ENCODE measurements at regions not wholly inside any gene's neighbourhood (a gene's known extent, or its start where the extent isn't known, plus 50 kb on each side); places are given as distances from the start of the nearest gene placed in this dataset.

GRCh38 chr10:10346390-10347150, 671.1 kb upstream of the CELF2 start:
- no peak for TF ChIP-seq CTCF (IDR thresholded peaks at IDR 0.05; ENCODE audit: insufficient read depth, low read length)
- TF ChIP-seq, protein P1, sequence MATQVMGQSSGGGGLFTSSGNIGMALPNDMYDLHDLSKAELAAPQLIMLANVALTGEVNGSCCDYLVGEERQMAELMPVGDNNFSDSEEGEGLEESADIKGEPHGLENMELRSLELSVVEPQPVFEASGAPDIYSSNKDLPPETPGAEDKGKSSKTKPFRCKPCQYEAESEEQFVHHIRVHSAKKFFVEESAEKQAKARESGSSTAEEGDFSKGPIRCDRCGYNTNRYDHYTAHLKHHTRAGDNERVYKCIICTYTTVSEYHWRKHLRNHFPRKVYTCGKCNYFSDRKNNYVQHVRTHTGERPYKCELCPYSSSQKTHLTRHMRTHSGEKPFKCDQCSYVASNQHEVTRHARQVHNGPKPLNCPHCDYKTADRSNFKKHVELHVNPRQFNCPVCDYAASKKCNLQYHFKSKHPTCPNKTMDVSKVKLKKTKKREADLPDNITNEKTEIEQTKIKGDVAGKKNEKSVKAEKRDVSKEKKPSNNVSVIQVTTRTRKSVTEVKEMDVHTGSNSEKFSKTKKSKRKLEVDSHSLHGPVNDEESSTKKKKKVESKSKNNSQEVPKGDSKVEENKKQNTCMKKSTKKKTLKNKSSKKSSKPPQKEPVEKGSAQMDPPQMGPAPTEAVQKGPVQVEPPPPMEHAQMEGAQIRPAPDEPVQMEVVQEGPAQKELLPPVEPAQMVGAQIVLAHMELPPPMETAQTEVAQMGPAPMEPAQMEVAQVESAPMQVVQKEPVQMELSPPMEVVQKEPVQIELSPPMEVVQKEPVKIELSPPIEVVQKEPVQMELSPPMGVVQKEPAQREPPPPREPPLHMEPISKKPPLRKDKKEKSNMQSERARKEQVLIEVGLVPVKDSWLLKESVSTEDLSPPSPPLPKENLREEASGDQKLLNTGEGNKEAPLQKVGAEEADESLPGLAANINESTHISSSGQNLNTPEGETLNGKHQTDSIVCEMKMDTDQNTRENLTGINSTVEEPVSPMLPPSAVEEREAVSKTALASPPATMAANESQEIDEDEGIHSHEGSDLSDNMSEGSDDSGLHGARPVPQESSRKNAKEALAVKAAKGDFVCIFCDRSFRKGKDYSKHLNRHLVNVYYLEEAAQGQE (IDR thresholded peaks at IDR 0.05; ENCODE audit: insufficient replicate concordance, low read depth) = no peak
- no peak for TF ChIP-seq POLR2AphosphoS5 (IDR thresholded peaks at IDR 0.05; ENCODE audit: low read depth)
- TF ChIP-seq GABPA (IDR thresholded peaks at IDR 0.05; ENCODE audit: low read depth) = no peak

Data from HL-60 (cell line).